Duodenal mucosa (tissue), 2 donors: ENCODE measurements at regions not wholly inside any gene's neighbourhood (a gene's known extent, or its start where the extent isn't known, plus 50 kb on each side); places are given as distances from the start of the nearest gene placed in this dataset.

Experiments used
- H3K27ac ChIP-seq: one replicate; pipeline ENCODE4 v1.7.0; 2013; ENCODE audit warnings: low read depth, low read length
- H3K27me3 ChIP-seq, 2 donors: one replicate each; pipeline ENCODE4 v1.7.0; 2013; ENCODE audit warnings: low read length in 2 of 2, control low read depth in 1 of 2; ENCODE audit not compliant: insufficient read depth in 2 of 2, control insufficient read depth in 1 of 2
- H3K36me3 ChIP-seq, 2 donors: one replicate each; pipeline ENCODE4 v1.7.0; 2013; ENCODE audit warnings: low read length in 2 of 2, control low read depth in 1 of 2; ENCODE audit not compliant: insufficient read depth in 2 of 2, control insufficient read depth in 1 of 2
- H3K4me1 ChIP-seq, 2 donors: one replicate each; pipeline ENCODE4 v1.7.0; 2013; ENCODE audit warnings: low read length in 2 of 2, control low read depth in 1 of 2; ENCODE audit not compliant: insufficient read depth in 2 of 2, control insufficient read depth in 1 of 2
- H3K4me3 ChIP-seq, 2 donors: one replicate each; pipeline ENCODE4 v1.7.0; 2013; ENCODE audit warnings: low read length in 2 of 2, low read depth in 1 of 2
- H3K9ac ChIP-seq, 2 donors: one replicate each; pipeline ENCODE4 v1.7.0; 2013; ENCODE audit warnings: low read length in 2 of 2, low read depth in 1 of 2
- H3K9me3 ChIP-seq, 2 donors: one replicate each; pipeline ENCODE4 v1.7.0; 2013; ENCODE audit warnings: low read length in 2 of 2, control low read depth in 1 of 2; ENCODE audit not compliant: control insufficient read depth in 1 of 2

GRCh38 chr2:51085420-51086068 lies 53.6 kb upstream of the NRXN1 start:
- Histone ChIP-seq H3K27me3 (no peaks in the 10 kb centered on the region), H3K27ac (no peak overlapping the region), H3K4me3 (no peak overlapping the region), H3K9ac (no peak overlapping the region), H3K4me1 (no peaks in the 10 kb centered on the region), H3K36me3 (no peaks in the 10 kb centered on the region), H3K9me3 (no peaks in the 10 kb centered on the region)

GRCh38 chr2:51084750-51085149 lies 52.8 kb upstream of the NRXN1 start:
- Histone ChIP-seq H3K36me3 (no peaks in the 10 kb centered on the region), H3K9me3 (no peaks in the 10 kb centered on the region), H3K4me3 (no peak overlapping the region)

More at GRCh38 chr2:51084750-51085149, 52.8 kb upstream of the NRXN1 start:
- Histone ChIP-seq H3K4me1 (no peaks in the 10 kb centered on the region), H3K27me3 (no peaks in the 10 kb centered on the region), H3K9ac (no peak overlapping the region), H3K27ac (no peak overlapping the region)
